Fibroblast of mammary gland (primary cell): ENCODE measurements at regions not wholly inside any gene's neighbourhood (a gene's known extent, or its start where the extent isn't known, plus 50 kb on each side); places are given as distances from the start of the nearest gene placed in this dataset.

Experiments used
- DNase-seq: peaks from one replicate; pipeline ENCODE4 v3.0.0-alpha.2; 2010; ENCODE audit warnings: low read depth
- H3K4me3 ChIP-seq: 2 replicates; pipeline ENCODE4 v1.5.1; 2011; ENCODE audit warnings: low read depth, mild to moderate bottlenecking, low read length, moderate library complexity; ENCODE audit not compliant: control insufficient read depth
- CTCF ChIP-seq: conservative IDR thresholded peaks from 2 replicates; pipeline ENCODE4 v1.5.1; 2011; ENCODE audit warnings: low read depth, low read length, inconsistent platforms; ENCODE audit not compliant: control insufficient read depth, insufficient read depth

GRCh38 chr14:43983721-43984120 lies 523.4 kb downstream of the FSCB start:
- no peak overlapping the region for H3K4me3 ChIP-seq
- no peak for DNase-seq
- TF ChIP-seq CTCF, result no peak

GRCh38 chr14:43981135-43981768 lies 525.8 kb downstream of the FSCB start:
- no peak for TF ChIP-seq CTCF
- DNase-seq, result no peak
- H3K4me3 ChIP-seq, result no peak overlapping the region

DNA sequence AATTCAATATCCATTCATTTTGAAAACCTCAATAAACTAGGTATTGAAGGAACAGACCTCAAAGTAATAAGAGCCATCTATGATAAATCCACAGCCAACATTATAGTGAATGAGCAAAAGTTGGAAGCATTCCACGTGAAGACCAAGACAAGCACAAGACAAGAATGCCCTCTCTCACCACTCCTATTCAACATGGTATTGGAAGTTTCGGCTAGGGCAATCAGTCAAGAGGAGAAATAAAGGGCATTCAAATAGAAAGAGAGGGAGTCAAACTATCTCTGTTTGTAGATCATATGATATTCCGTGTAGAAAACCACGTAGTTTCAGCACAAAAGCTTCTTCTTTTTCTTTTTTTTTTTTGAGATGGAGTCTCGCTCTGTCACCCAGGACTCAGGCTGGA lies 550.3 kb downstream of the FSCB start:
- no peak for TF ChIP-seq CTCF
- H3K4me3 ChIP-seq, result no peak overlapping the region

DNA sequence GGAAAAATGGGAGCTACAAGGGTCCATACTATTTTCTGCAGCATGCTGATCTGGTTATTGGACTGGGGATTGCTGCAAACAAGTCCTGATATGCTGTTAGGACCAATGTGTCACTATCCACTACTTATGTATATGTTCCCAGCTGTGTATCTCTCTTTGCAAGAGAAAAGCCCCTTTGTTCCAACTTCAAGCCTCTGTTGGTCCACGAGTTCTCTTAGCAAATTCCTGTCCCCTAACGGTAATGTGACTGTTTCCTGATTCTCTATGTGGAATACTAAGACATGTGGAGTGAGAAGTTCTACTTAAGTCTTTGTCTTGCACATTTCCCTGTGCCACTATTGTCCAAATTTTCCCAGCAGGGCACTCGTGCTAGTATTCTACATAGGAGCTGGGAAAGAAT lies 557.7 kb downstream of the FSCB start:
- no peak overlapping the region for H3K4me3 ChIP-seq
- no peak for DNase-seq
- no peak for TF ChIP-seq CTCF

More for the DNA sequence above, 550.3 kb downstream of the FSCB start:
- DNase-seq, result no peak

DNA sequence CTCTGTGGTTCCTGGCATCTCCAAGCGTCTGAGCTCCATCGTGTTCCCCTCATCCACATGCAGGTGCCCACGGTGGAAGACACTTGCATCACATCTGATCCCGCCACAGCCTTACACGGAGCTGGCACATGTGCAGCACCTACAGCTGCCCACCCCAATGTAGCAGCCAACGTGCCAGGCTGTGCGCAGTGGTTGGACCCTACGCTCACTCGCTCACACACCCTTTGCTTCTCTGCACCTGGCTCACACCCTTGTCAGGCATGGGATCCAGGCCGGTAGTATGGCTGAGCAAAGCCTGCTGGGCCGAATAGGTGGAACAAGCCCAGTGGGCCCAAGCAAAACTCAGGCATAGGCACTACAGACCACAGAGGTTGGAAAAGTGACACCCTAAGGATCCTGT lies 567.2 kb downstream of the FSCB start:
- TF ChIP-seq CTCF, result no peak
- H3K4me3 ChIP-seq, result no peak overlapping the region
- DNase-seq, result no peak

- no peak for TF ChIP-seq CTCF
These were observed 568.3 kb downstream of the FSCB start for GRCh38 chr14:43938588-43939281.

DNA sequence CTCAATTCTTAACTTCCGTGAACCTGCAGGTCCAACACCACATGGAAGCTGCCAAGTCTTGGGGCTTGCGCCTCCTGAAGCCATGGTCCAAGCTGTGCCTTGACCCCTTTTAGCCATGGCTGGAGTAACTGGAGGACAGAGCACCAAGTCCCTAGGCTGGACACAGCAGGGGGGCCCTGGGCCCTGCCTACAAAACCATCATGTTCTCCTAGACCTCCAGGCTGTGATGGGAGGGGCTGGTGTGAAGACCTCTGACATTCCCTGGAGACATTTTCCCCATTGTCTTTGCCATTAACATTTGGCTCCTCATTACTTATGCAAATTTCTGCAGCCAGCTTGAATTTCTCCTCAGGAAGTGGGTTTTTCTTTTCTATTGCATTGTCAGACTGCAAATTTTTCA lies 570.1 kb downstream of the FSCB start:
- no peak overlapping the region for H3K4me3 ChIP-seq

More at GRCh38 chr14:43938588-43939281, 568.3 kb downstream of the FSCB start:
- H3K4me3 ChIP-seq, result no peak overlapping the region
- no peak for DNase-seq

More for the DNA sequence above, 570.1 kb downstream of the FSCB start:
- DNase-seq, result no peak
- no peak for TF ChIP-seq CTCF
